Adipocyte (in vitro differentiated cells): ENCODE measurements at regions not wholly inside any gene's neighbourhood (a gene's known extent, or its start where the extent isn't known, plus 50 kb on each side); places are given as distances from the start of the nearest gene placed in this dataset.

Experiments used
- DNase-seq: peaks from one replicate; pipeline ENCODE4 v3.0.0-alpha.2; 2015; ENCODE audit warnings: low read depth
- H3K27me3 ChIP-seq: replicated peaks from 2 replicates; pipeline ENCODE4 v1.7.0; 2013; ENCODE audit warnings: mild to moderate bottlenecking, low read length, moderate library complexity; ENCODE audit not compliant: control insufficient read depth, insufficient read depth
- H3K36me3 ChIP-seq: 2 replicates; pipeline ENCODE4 v1.7.0; 2013; ENCODE audit warnings: low read length, mild to moderate bottlenecking, moderate library complexity; ENCODE audit not compliant: control insufficient read depth, insufficient read depth, severe bottlenecking
- H3K4me1 ChIP-seq: 2 replicates; pipeline ENCODE4 v1.7.0; 2013; ENCODE audit warnings: mild to moderate bottlenecking, low read length, moderate library complexity; ENCODE audit not compliant: control insufficient read depth, insufficient read depth
- H3K4me3 ChIP-seq: 2 replicates; pipeline ENCODE4 v1.7.0; 2013; ENCODE audit warnings: mild to moderate bottlenecking, low read length, moderate library complexity
- H3K9ac ChIP-seq: 2 replicates; pipeline ENCODE4 v1.7.0; 2013; ENCODE audit warnings: mild to moderate bottlenecking, low read length, moderate library complexity
- H3K9me3 ChIP-seq: 2 replicates; pipeline ENCODE4 v1.7.0; 2013; ENCODE audit warnings: mild to moderate bottlenecking, low read length, moderate library complexity; ENCODE audit not compliant: control insufficient read depth

DNA sequence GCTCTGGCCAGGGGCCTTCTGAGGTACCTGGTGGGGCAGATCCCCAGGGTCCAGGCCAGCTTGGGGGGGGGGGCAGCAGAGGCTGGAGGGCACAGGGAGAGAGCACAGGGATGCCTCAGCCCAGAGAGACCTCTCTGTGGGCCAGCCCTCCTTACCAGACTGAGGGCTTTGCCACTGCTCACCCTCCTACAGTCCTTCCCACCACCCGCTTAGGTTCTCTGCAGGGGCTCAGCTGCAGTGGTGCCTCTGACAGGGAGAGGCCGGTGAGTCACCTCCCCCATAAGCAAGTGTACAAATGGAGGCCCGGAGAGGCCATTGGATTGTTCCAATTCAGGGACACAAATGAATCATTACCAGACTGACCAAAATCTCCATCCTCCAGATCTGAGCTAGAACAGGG lies 68.1 kb upstream of the LMO1 start:
- no peaks in the 10 kb centered on the region for H3K36me3 ChIP-seq
- H3K9ac ChIP-seq: no peak overlapping the region
- H3K27me3 ChIP-seq: peaks cover 10% of the 10 kb centered on the region
- H3K4me1 ChIP-seq: peaks cover 15% of the 10 kb centered on the region
- no peak overlapping the region for H3K4me3 ChIP-seq
- DNase-seq: no peak
- H3K9me3 ChIP-seq: no peaks in the 10 kb centered on the region

DNA sequence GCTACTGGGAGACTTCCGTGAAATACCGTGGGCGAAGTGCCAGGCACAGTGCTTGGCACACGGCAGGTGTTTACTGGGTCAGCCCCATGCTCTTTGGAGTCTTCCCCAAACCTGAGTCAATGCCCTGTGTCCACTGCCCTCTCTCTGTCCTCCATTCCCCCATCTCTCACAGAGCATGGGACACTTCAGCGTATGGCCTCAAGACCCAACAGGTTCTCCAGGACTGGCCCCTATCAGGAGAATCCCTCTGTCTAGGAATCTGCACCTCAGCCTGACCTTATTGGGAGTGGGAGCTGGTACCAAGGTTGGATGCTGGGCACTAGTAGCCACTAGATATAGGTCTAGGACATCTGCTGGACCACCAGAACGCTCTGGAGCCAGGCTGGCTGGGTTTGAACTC lies 67.2 kb upstream of the LMO1 start:
- no peak for DNase-seq
- peaks cover 13% of the 10 kb centered on the region for H3K27me3 ChIP-seq
- peaks cover 15% of the 10 kb centered on the region for H3K4me1 ChIP-seq
- H3K9ac ChIP-seq: no peak overlapping the region
- no peaks in the 10 kb centered on the region for H3K9me3 ChIP-seq
- H3K36me3 ChIP-seq: no peaks in the 10 kb centered on the region
- H3K4me3 ChIP-seq: no peak overlapping the region

DNA sequence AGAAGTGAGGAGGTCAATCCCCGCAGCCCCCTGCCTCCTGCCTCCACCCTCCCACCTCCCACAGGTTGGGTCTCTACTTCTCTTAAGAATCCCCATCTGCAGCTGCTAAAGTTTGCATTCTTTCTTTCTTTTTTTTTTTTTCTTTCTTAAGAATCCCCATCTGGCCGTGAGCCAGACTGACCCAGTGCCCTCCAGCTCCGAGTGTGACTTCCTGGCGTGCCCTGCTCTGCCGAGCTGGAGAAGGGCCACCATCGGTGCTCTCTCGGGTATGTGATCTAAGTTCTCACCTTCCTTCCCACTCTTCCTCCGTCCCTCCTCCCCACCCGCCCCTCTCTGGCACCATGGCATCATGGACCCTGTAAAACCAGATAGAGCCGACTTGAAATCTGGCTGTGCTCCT lies 66.7 kb upstream of the LMO1 start:
- H3K9me3 ChIP-seq: no peaks in the 10 kb centered on the region
- H3K9ac ChIP-seq: no peak overlapping the region
- no peak overlapping the region for H3K4me3 ChIP-seq
- H3K27me3 ChIP-seq: peaks cover 13% of the 10 kb centered on the region
- H3K36me3 ChIP-seq: no peaks in the 10 kb centered on the region
- peaks cover 15% of the 10 kb centered on the region for H3K4me1 ChIP-seq
- DNase-seq: no peak

DNA sequence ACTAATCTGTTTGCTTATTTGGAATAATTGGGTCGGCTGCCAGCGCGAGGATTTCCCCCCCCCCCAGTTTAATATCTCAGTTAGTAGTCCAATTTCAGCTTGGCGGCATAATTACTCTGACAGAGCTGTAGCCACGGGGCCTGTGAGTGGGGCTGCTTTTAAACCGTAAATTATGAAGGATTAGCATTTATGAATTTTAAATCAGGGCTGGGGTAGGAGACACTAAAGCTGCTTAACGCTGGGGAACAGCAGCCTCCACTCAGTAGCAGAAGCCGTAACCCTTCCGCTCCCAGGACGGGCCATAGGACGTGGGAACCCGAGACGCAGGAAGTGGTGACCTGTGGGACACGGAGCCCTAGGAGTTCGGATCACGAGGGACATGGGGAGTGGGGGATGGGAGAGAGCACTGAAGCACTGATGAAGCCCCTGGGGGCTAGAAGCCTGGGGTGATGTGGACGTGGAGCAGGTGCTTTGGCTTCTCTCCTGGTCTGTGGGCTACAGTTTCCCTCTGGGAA lies 66.2 kb upstream of the LMO1 start:
- no peaks in the 10 kb centered on the region for H3K36me3 ChIP-seq
- peaks cover 13% of the 10 kb centered on the region for H3K27me3 ChIP-seq
- H3K4me1 ChIP-seq: peaks cover 15% of the 10 kb centered on the region
- H3K9me3 ChIP-seq: no peaks in the 10 kb centered on the region
- no peak for DNase-seq
- no peak overlapping the region for H3K4me3 ChIP-seq
- no peak overlapping the region for H3K9ac ChIP-seq

DNA sequence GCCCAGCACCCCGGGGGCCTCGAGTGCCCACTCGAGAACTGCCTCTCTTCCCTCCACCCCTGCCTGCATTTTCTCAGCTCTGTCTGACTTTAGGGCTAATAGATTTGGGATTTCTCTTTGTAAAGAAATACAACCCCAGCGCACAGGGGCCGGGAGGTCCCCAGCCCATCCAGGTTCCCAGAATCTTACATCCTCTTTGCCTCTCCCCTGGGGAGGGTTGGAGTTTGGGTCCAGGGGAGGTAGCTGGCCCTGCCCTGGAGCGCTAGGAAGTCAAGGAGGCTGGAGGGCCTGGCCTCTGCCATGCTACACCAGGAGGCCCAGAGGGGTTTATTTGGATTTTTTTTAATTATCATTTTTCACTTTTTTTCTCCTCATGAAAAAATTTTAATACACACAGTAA lies 65.7 kb upstream of the LMO1 start:
- H3K9me3 ChIP-seq: no peaks in the 10 kb centered on the region
- peaks cover 15% of the 10 kb centered on the region for H3K4me1 ChIP-seq
- H3K36me3 ChIP-seq: no peaks in the 10 kb centered on the region
- no peak overlapping the region for H3K4me3 ChIP-seq
- peak overlapping the region; percentile 31 for H3K9ac ChIP-seq
- H3K27me3 ChIP-seq: peaks cover 19% of the 10 kb centered on the region
- DNase-seq: no peak

DNA sequence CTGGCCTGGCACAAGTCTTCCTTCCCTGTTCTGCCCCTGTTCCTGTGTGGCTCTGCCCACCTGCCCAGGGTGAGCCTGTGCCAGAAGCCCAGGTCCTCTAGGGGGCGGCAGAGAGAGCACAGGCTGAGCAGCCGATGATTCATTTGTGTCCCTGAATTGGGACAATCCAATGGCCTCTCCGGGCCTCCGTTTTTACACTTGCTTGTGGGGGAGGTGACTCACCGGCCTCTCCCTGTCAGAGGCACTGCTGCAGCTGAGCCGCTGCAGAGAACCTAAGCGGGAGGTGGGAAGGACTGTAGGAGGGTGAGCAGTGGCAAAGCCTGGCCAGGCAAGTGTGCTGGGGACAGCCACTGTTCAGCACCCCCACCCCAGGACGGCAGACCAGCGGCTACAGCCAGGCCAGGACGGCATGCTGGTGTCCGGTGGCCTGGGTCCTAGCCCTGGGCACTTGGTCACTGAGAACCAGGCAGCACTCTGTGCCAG lies 65.2 kb upstream of the LMO1 start:
- peak overlapping the region; percentile 31 for H3K9ac ChIP-seq
- H3K36me3 ChIP-seq: no peaks in the 10 kb centered on the region
- peak; percentile 81 for DNase-seq
- H3K27me3 ChIP-seq: peaks cover 23% of the 10 kb centered on the region
- no peak overlapping the region for H3K4me3 ChIP-seq
- peaks cover 15% of the 10 kb centered on the region for H3K4me1 ChIP-seq
- H3K9me3 ChIP-seq: no peaks in the 10 kb centered on the region

DNA sequence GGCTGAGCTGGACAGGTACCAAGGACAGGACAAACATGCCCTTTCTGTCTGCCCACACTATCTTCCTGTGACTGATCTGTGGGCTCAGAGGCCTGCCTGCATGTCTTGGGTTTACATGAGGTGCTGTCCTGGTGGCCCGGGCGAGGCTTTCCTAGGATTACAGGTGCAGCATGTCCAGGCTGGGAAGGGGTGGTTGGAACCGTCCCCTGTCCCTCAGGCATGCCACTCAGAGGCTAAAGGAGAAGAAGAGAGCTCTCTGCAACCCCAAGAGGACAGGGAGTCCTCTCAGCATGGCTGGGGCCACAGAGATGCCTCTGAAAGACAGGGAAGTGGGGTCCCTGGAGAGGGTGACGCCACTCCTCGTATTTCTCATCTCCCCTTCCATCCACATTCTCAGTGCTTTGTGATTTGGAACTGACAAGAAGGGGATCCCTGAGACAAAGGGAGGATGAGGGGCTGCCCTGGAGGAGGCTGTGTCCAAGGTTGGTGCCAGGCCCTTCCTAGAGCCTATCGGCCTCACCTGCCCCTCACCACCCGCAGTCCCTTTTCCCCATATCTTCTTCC lies 64.6 kb upstream of the LMO1 start:
- no peaks in the 10 kb centered on the region for H3K9me3 ChIP-seq
- peaks cover 29% of the 10 kb centered on the region for H3K27me3 ChIP-seq
- no peak overlapping the region for H3K9ac ChIP-seq
- H3K36me3 ChIP-seq: no peaks in the 10 kb centered on the region
- peaks cover 15% of the 10 kb centered on the region for H3K4me1 ChIP-seq
- no peak for DNase-seq
- H3K4me3 ChIP-seq: no peak overlapping the region

DNA sequence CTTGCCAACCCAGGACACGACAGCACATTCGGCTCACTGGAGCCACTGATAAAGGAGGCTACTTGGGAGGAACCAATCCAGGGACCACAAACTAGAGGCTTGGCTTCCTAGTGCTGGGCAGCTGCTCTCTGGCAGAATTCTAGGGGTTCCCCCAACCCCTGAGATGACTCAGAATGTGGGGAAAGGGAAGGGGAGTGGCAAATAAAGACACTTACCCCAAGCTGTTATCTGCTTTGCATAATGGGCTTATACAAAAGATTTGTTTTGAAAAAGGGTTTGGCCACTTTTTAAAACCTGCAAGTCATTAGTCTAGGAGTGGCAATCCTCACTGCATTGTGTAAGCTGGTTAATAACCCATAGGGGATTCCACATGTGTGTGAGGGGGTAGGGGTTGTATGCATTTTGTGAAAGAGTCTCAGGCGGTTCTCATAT lies 64.1 kb upstream of the LMO1 start:
- no peak for DNase-seq
- Histone ChIP-seq H3K27me3 (peaks cover 30% of the 10 kb centered on the region), H3K9ac (no peak overlapping the region), H3K9me3 (no peaks in the 10 kb centered on the region), H3K36me3 (no peaks in the 10 kb centered on the region), H3K4me3 (no peak overlapping the region), H3K4me1 (peaks cover 15% of the 10 kb centered on the region)

DNA sequence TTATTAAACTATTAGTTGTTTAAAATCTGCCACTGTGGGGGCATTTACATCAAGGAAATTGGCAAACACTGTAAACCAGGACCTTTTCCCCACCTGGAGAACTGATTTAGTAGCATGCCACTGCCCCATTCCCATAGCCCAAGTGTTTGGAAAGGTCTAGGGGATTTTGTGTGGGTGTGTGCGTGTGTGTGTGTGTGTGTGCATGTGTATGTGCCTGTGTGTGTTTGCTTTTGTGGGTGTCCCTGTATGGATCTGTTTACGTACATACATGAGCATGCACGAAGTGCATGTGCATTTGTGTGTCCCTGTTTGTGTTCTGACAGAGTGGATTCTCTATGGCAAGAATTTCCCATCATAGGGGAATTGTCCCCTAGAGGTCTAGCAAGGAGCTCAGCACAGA lies 62.7 kb upstream of the LMO1 start:
- Histone ChIP-seq H3K9me3 (peaks cover 9% of the 10 kb centered on the region), H3K9ac (no peak overlapping the region), H3K4me3 (no peak overlapping the region), H3K27me3 (peaks cover 37% of the 10 kb centered on the region), H3K4me1 (peaks cover 15% of the 10 kb centered on the region), H3K36me3 (no peaks in the 10 kb centered on the region)
- no peak for DNase-seq

DNA sequence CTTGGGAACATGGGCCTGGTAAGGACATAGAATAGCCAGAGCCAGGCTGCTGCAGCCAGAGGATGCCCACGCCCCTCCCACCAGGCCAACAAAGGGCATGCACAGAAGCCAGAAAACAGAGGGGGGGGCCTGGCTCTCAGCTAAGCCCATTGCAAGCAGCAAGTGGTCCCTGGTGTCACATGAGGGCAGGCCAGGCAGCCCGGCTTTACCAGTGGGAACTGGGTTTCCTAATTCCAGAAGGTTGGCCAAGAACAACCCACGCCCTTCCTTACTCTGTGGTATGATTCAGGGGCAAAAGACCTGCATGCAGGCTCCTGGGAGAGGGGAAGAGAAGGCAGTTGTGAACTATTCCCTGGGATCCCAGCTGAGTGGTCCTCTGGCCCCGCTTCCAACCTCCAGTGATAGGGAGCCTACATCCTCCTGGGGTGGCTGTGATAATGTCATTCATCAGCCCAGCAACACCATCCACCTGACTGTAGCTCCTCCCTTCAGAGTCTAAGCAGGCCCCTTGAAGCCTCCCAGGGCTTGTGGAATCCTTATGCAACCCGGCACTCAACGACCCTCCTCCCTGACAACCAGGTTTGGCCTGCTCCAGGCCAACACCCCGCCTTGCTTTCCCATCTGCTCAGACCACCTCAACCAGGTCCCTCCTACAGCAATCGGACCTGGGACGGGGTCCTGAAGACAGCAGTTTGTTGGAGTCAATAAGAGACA lies 62.1 kb upstream of the LMO1 start:
- DNase-seq: no peak

DNA sequence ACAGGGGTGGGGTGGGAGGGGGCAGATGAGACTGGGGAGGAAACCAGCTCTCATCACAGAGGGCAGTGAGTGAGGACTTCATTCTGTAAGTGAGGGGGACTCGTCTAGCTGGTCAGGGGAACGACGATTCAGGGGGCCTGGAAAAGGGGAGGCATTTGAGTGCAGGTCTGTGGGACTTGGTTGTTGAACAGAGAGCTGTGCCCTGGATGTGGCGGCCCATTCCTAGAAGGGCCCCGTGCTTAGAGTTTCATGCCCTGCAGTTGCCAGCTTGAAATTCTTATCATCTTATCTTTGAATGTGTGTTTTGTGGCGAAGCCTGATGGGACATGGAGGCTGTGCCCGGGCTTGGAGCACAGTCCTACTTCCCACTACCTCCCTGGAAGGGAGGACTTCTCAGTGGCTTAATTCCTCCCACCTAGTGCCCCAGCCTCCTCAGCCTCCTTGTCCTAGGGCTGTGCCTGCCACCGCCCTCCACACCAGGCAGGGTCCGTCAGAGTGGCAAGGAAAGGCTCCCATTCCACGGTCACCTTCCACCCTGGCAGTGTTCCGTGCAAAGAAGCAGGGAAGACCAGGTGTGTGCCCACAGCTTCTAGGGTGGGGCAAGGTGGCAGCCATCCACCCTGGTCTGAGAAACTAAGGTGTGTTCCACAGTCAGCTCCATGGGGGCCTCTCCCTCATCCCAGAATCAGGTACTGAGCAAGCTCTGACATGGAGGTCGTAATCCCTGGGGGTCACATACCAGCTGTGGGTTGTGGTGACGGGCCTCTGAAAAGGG lies 59.7 kb upstream of the LMO1 start:
- peaks cover 9% of the 10 kb centered on the region for H3K9me3 ChIP-seq
- H3K36me3 ChIP-seq: no peaks in the 10 kb centered on the region
- no peak overlapping the region for H3K9ac ChIP-seq
- H3K27me3 ChIP-seq: peaks cover 45% of the 10 kb centered on the region
- H3K4me1 ChIP-seq: peaks cover 8% of the 10 kb centered on the region
- no peak for DNase-seq
- H3K4me3 ChIP-seq: no peak overlapping the region

More for the DNA sequence above, 62.1 kb upstream of the LMO1 start:
- no peak overlapping the region for H3K9ac ChIP-seq
- H3K4me3 ChIP-seq: no peak overlapping the region
- peaks cover 32% of the 10 kb centered on the region for H3K27me3 ChIP-seq
- H3K36me3 ChIP-seq: no peaks in the 10 kb centered on the region
- peaks cover 9% of the 10 kb centered on the region for H3K9me3 ChIP-seq
- peaks cover 15% of the 10 kb centered on the region for H3K4me1 ChIP-seq
